ENCODE measurements at regions not wholly inside any gene's neighbourhood (a gene's known extent, or its start where the extent isn't known, plus 50 kb on each side); places are given as distances from the start of the nearest gene placed in this dataset.

- Histone ChIP-seq H2AFZ (ENCODE audit: control insufficient read depth, low read depth, low read length) (no peak overlapping the region), H3K4me2 (ENCODE audit: control insufficient read depth, insufficient read depth) (no peak overlapping the region), H3K36me3 (ENCODE audit: control insufficient read depth in 2 of 2, insufficient read depth in 2 of 2, low read length in 1 of 2) (no peaks in the 10 kb centered on the region), H3K27ac (ENCODE audit: control insufficient read depth, insufficient read depth) (no peak overlapping the region), H3K27me3 (replicated peaks in 1 of 2; ENCODE audit: control insufficient read depth in 2 of 2, insufficient read depth in 2 of 2, low read length in 1 of 2) (no peaks in the 10 kb centered on the region), H3K4me3 (no peak overlapping the region), H3K9ac (ENCODE audit: control insufficient read depth, insufficient read depth, low read length) (no peak overlapping the region), H3K9me3 (replicated peaks; ENCODE audit: control insufficient read depth, insufficient read depth, low read length) (no peaks in the 10 kb centered on the region), H3K79me2 (ENCODE audit: control insufficient read depth, insufficient read depth, low read length) (no peaks in the 10 kb centered on the region), H4K20me1 (ENCODE audit: control insufficient read depth, insufficient read depth) (no peaks in the 10 kb centered on the region), H3K4me1 (ENCODE audit: control insufficient read depth, insufficient read depth, low read length) (no peaks in the 10 kb centered on the region)
- WGBS (ENCODE audit: insufficient coverage, insufficient replicate concordance, low lambda C conversion rate, missing lambda C conversion rate), result 17% methylated on average over 3 of the region's 3 CpGs
- FAIRE-seq (no peak), ATAC-seq (no peak), DNase-seq (ENCODE audit: low read depth, low spot score) (no peak)
- intact Hi-C loops (cut with micrococcal nuclease; ENCODE audit: unreplicated experiment) (no loop called here), in situ Hi-C loops (cut with MboI) (no loop called here)
- RAD21 ChIA-PET (ENCODE audit: unreplicated experiment), result no interaction called here
- no peak for TF ChIP-seq CHD2 (IDR thresholded peaks at IDR 0.05; ENCODE audit: borderline replicate concordance, low read depth, low read length)
- TF ChIP-seq ZNF24 (IDR thresholded peaks at IDR 0.05), result no peak
- TF ChIP-seq, protein P1, sequence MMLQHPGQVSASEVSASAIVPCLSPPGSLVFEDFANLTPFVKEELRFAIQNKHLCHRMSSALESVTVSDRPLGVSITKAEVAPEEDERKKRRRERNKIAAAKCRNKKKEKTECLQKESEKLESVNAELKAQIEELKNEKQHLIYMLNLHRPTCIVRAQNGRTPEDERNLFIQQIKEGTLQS (IDR thresholded peaks at IDR 0.05; ENCODE audit: borderline replicate concordance, extremely low read depth, low read depth, low read length), result no peak
- TF ChIP-seq DPF2 (IDR thresholded peaks at IDR 0.05), result no peak
- TF ChIP-seq, protein P2, sequence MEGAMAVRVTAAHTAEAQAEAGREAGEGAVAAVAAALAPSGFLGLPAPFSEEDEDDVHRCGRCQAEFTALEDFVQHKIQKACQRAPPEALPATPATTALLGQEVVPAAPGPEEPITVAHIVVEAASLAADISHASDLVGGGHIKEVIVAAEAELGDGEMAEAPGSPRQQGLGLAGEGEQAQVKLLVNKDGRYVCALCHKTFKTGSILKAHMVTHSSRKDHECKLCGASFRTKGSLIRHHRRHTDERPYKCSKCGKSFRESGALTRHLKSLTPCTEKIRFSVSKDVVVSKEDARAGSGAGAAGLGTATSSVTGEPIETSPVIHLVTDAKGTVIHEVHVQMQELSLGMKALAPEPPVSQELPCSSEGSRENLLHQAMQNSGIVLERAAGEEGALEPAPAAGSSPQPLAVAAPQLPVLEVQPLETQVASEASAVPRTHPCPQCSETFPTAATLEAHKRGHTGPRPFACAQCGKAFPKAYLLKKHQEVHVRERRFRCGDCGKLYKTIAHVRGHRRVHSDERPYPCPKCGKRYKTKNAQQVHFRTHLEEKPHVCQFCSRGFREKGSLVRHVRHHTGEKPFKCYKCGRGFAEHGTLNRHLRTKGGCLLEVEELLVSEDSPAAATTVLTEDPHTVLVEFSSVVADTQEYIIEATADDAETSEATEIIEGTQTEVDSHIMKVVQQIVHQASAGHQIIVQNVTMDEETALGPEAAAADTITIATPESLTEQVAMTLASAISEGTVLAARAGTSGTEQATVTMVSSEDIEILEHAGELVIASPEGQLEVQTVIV (IDR thresholded peaks at IDR 0.05; ENCODE audit: borderline replicate concordance, partially characterized antibody), result no peak
- no peak for TF ChIP-seq FOXM1 (IDR thresholded peaks at IDR 0.05; ENCODE audit: low read depth, low read length)
- no peak for TF ChIP-seq STAT3 (IDR thresholded peaks at IDR 0.05; ENCODE audit: low read depth, low read length)
- TF ChIP-seq ESRRA (IDR thresholded peaks at IDR 0.05; ENCODE audit: low read length), result no peak
- TF ChIP-seq CBFB (IDR thresholded peaks at IDR 0.05; ENCODE audit: low read depth), result no peak
- TF ChIP-seq, protein P3, sequence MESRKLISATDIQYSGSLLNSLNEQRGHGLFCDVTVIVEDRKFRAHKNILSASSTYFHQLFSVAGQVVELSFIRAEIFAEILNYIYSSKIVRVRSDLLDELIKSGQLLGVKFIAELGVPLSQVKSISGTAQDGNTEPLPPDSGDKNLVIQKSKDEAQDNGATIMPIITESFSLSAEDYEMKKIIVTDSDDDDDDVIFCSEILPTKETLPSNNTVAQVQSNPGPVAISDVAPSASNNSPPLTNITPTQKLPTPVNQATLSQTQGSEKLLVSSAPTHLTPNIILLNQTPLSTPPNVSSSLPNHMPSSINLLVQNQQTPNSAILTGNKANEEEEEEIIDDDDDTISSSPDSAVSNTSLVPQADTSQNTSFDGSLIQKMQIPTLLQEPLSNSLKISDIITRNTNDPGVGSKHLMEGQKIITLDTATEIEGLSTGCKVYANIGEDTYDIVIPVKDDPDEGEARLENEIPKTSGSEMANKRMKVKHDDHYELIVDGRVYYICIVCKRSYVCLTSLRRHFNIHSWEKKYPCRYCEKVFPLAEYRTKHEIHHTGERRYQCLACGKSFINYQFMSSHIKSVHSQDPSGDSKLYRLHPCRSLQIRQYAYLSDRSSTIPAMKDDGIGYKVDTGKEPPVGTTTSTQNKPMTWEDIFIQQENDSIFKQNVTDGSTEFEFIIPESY (IDR thresholded peaks at IDR 0.05), result no peak
- TF ChIP-seq GATAD2B (conservative IDR thresholded peaks at IDR 0.05; ENCODE audit: low read depth), result no peak
- TF ChIP-seq NFYB (IDR thresholded peaks at IDR 0.05; ENCODE audit: insufficient read depth, low read depth, low read length), result no peak
- no peak for TF ChIP-seq IRF5 (IDR thresholded peaks at IDR 0.05; ENCODE audit: borderline replicate concordance)
- no peak for TF ChIP-seq PAX5 (IDR thresholded peaks at IDR 0.05; ENCODE audit: borderline replicate concordance, low read depth, low read length)
- no peak for TF ChIP-seq RB1 (IDR thresholded peaks at IDR 0.05; ENCODE audit: borderline replicate concordance)
- TF ChIP-seq MTA3 (IDR thresholded peaks at IDR 0.05; ENCODE audit: borderline replicate concordance, low read length), result no peak
- SMC1A ChIA-PET (ENCODE audit: uncharacterized antibody, unreplicated experiment), result interaction anchor here (0.7 kb wide), 1 partner anchor 1536 kb away, joined by 3 read pairs; no protein-coding TSS in a partner anchor
- POLR2A ChIA-PET, result no interaction called here
- CTCF ChIA-PET, result no interaction called here
- no TSS peak for BruUV-seq (replicated peaks)
These were observed 144.1 kb upstream of the PTCHD4 start for GRCh38 chr6:48255094-48255493.

Measured in GM12878 (cell line).